Gastroesophageal sphincter (tissue), 4 donors: ENCODE measurements at regions not wholly inside any gene's neighbourhood (a gene's known extent, or its start where the extent isn't known, plus 50 kb on each side); places are given as distances from the start of the nearest gene placed in this dataset.

Experiments used
- ATAC-seq: fragments of 150-250 bp; one replicate; pipeline ENCODE4 v1.9.1; 2016; ENCODE audit warnings: mild to moderate bottlenecking, moderate library complexity
- H3K27ac ChIP-seq, 4 donors: fragments of 200-600 bp; sonication (generic) in 3 of 4; 1 replicate in 3 of 4; 2 replicates in 1 of 4; pipeline ENCODE4 v1.5.1; 2016 to 2019
- H3K27me3 ChIP-seq: fragments of 200-600 bp; sonication (generic); one replicate; pipeline ENCODE4 v1.5.1; 2019
- H3K36me3 ChIP-seq, 2 donors: fragments of 200-600 bp; sonication (generic); one replicate each; pipeline ENCODE4 v1.5.1; 2019; ENCODE audit warnings: control low read depth in 1 of 2
- H3K4me1 ChIP-seq, 3 donors: fragments of 200-600 bp; sonication (generic); 1 replicate in 2 of 3; 2 replicates in 1 of 3; pipeline ENCODE4 v1.5.1; 2016 to 2019; ENCODE audit warnings: control low read depth in 2 of 3
- H3K4me3 ChIP-seq, 2 donors: fragments of 200-600 bp; sonication (generic); one replicate each; pipeline ENCODE4 v1.5.1; 2019; ENCODE audit warnings: mild to moderate bottlenecking in 1 of 2, moderate library complexity in 1 of 2
- H3K9me3 ChIP-seq, 3 donors: fragments of 200-600 bp; sonication (generic); one replicate each; pipeline ENCODE4 v1.5.1; 2017 to 2019; ENCODE audit warnings: control low read depth in 2 of 3
- CTCF ChIP-seq, 4 experiments: fragments of 200-600 bp in 2 of 4; fragments of 450-650 bp in 2 of 4; sonication (generic) in 1 of 4; IDR thresholded peaks; one replicate each; pipeline ENCODE4 v1.5.1; 2017 to 2019; ENCODE audit warnings: antibody characterized with exemption in 4 of 4, mild to moderate bottlenecking in 2 of 4, moderate library complexity in 2 of 4
- EP300 ChIP-seq: sonication (generic); formaldehyde crosslinking; IDR thresholded peaks from one replicate; pipeline ENCODE4 v1.6.1; 2017; ENCODE audit warnings: antibody characterized with exemption, mild to moderate bottlenecking
- POLR2A ChIP-seq, 2 donors: fragments of 450-650 bp; IDR thresholded peaks; one replicate each; pipeline ENCODE4 v1.6.1; 2017; ENCODE audit warnings: antibody characterized with exemption in 2 of 2, mild to moderate bottlenecking in 2 of 2, moderate library complexity in 1 of 2
- POLR2AphosphoS5 ChIP-seq: sonication (generic); formaldehyde crosslinking; IDR thresholded peaks from one replicate; pipeline ENCODE4 v1.6.1; 2017; ENCODE audit warnings: antibody characterized with exemption
- WGBS, 2 donors: methylation state at CpG; one replicate each; pipeline ENCODE4 v1.1.5; 2018; ENCODE audit warnings: low coverage in 1 of 2; 5-methylcytosine and 5-hydroxymethylcytosine counted together

DNA sequence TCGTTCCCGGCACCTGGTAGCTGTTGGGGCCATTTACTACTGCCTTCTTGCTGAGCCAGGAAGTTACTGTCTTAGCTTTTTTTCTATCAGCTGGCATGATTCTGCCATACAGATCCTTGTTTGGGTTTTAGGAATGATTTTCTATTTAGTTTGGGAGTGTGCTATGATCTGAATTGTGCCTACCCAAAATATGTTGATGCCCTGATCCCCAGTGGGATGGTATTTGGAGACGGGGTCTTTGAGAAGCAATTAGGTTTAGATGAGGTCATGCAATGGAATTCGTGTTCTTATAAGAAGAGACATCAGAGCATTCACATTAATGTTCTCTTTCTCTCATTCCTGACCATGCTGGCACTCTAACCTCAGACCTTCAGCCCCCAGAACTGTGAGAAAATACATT is 59.4 kb upstream of the HS3ST2 start:
- Histone ChIP-seq H3K4me3 (no peak overlapping the region), H3K36me3 (no peaks in the 10 kb centered on the region), H3K27ac (no peak overlapping the region), H3K4me1 (no peaks in the 10 kb centered on the region), H3K9me3 (no peaks in the 10 kb centered on the region), H3K27me3 (no peaks in the 10 kb centered on the region)
- no peak for ATAC-seq
- no peak for TF ChIP-seq CTCF (IDR thresholded peaks at IDR 0.05)
- no peak for TF ChIP-seq POLR2A (IDR thresholded peaks at IDR 0.05)
- TF ChIP-seq EP300, result no peak
- no peak for TF ChIP-seq POLR2AphosphoS5
- WGBS, 2 donors, result 72 to 74% methylated on average over 3 to 4 of the region's 4 CpGs

DNA sequence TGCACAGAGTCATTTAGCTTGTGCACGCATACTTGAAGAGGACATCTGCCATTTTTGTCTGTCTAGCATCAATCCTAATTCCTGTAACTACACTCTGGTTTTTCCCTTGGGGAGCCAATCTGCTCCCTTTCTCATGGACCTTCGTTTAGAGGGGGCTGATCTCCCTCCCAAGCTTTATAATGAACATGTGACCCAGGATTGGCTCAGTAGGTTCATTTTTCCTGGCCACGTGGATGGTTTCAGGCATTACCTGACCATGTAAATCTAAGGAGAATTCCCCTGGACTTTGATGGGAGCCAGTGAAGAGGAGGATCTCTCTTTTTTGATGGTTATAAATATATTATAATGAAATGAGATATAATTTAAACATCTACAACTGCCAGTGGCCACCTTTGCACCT is 56.8 kb upstream of the HS3ST2 start:
- Histone ChIP-seq H3K4me1 (no peaks in the 10 kb centered on the region), H3K27me3 (no peaks in the 10 kb centered on the region), H3K36me3 (no peaks in the 10 kb centered on the region), H3K4me3 (no peak overlapping the region), H3K9me3 (no peaks in the 10 kb centered on the region), H3K27ac (no peak overlapping the region)
- no peak for TF ChIP-seq POLR2AphosphoS5
- no peak for TF ChIP-seq POLR2A (IDR thresholded peaks at IDR 0.05)
- no peak for TF ChIP-seq CTCF (IDR thresholded peaks at IDR 0.05)
- TF ChIP-seq EP300, result no peak
- 59 to 67% methylated on average over 1 to 3 of the region's 3 CpGs for WGBS, 2 donors
- ATAC-seq, result no peak

DNA sequence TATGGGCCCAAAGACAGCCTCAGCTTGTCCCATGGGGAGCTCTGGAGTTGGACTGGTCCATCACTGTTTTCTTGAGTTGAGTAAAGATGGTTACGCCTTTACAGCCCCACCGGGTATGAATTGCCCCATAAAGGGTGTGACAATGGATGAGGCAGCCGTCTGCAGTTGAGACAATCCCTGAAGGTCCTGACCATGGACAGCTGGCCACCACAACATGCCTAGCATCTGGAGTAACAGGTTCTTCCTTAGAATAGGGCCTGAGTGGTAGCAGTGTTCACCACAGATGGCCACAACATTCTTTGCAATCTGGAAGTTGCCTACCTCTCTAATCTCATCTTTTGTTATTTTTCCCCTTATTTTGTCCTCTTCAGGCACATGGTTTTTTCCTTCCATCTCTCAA is 51.5 kb upstream of the HS3ST2 start:
- Histone ChIP-seq H3K27ac (no peak overlapping the region), H3K36me3 (no peaks in the 10 kb centered on the region), H3K9me3 (no peaks in the 10 kb centered on the region), H3K4me3 (no peak overlapping the region), H3K27me3 (no peaks in the 10 kb centered on the region), H3K4me1 (peaks cover 0 to 29% (median 19%) of the 10 kb centered on the region in 3 donors)
- ATAC-seq, result no peak
- 88% methylated on average over 2 to 3 of the region's 3 CpGs for WGBS, 2 donors
- TF ChIP-seq EP300 (no peak), POLR2AphosphoS5 (no peak), POLR2A (IDR thresholded peaks at IDR 0.05) (no peak), CTCF (IDR thresholded peaks at IDR 0.05) (no peak)

DNA sequence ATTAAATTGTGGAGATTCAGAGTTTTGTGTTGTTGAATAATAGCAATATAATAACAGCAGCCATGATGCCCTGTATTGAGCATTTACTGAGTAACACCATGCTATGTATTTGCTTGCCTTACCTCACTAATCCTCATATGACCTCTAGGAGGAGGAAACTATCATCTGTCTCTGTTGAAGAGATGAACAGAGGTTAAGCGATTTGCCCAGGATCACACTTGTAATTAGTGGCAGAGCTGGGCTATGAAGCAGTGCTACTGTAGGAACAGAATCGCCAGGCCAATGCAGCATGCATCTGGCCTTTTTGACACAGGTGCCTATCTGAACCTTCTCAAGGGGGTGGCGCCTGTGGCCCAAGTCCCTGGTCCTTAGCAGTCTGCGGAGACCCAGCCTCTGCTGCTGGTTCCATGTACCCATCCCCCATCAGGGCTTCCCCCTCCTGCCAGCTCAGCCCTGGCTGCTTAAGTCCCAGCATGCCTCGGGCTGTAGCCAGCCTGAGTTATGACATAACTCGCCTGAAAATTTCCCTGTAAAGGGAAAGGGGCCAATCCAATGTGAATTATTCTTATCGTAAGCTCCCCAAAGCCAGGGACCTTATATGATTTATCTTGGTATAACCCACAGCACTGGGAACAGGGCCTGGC is 50.4 kb upstream of the HS3ST2 start:
- WGBS, 2 donors, result 24 to 50% methylated on average over 2 to 3 of the region's 7 CpGs
- TF ChIP-seq CTCF (IDR thresholded peaks at IDR 0.05) (no peak), POLR2AphosphoS5 (no peak), EP300 (no peak)
- Histone ChIP-seq H3K27me3 (no peaks in the 10 kb centered on the region), H3K4me3 (no peak overlapping the region), H3K27ac (peak overlapping the region in 3 of 4 donors; percentile 21 to 74 (median 70)), H3K4me1 (peaks cover 0 to 29% (median 19%) of the 10 kb centered on the region in 3 donors), H3K9me3 (no peaks in the 10 kb centered on the region), H3K36me3 (no peaks in the 10 kb centered on the region)
- no peak for ATAC-seq
